H1 (cell line): ENCODE measurements at regions not wholly inside any gene's neighbourhood (a gene's known extent, or its start where the extent isn't known, plus 50 kb on each side); places are given as distances from the start of the nearest gene placed in this dataset.

Experiments
- BACH1 ChIP-seq: IDR thresholded peaks from 2 replicates; pipeline ENCODE4 v1.6.1; 2012; ENCODE audit warnings: low read length, improper control_type of control experiment
- ZNF274 ChIP-seq: IDR thresholded peaks from 2 replicates; pipeline ENCODE4 v1.7.0; 2012; ENCODE audit warnings: low read length, borderline replicate concordance; ENCODE audit errors: extremely low read depth

- TF ChIP-seq BACH1 (no peak), ZNF274 (no peak)
These were observed 216.3 kb downstream of the ISL1 start (continued) for GRCh38 chr5:51599587-51599986.
